Thyroid gland (tissue), 4 donors: ENCODE measurements at regions not wholly inside any gene's neighbourhood (a gene's known extent, or its start where the extent isn't known, plus 50 kb on each side); places are given as distances from the start of the nearest gene placed in this dataset.

Source experiments
- POLR2A ChIP-seq, 2 donors: fragments of 450-650 bp; IDR thresholded peaks; one replicate each; pipeline ENCODE4 v1.6.1; 2017; ENCODE audit warnings: antibody characterized with exemption in 2 of 2, mild to moderate bottlenecking in 2 of 2, moderate library complexity in 1 of 2
- TF ChIP-seq, protein P1 (sequence below), 6 experiments: fragments of 200-600 bp in 3 of 6; fragments of 450-650 bp in 3 of 6; sonication (generic) in 3 of 6; IDR thresholded peaks; one replicate each; pipeline ENCODE4 v1.5.1; 2016 to 2019; ENCODE audit warnings: antibody characterized with exemption in 6 of 6, mild to moderate bottlenecking in 2 of 6, inconsistent platforms in 1 of 6, moderate library complexity in 1 of 6

DNA sequence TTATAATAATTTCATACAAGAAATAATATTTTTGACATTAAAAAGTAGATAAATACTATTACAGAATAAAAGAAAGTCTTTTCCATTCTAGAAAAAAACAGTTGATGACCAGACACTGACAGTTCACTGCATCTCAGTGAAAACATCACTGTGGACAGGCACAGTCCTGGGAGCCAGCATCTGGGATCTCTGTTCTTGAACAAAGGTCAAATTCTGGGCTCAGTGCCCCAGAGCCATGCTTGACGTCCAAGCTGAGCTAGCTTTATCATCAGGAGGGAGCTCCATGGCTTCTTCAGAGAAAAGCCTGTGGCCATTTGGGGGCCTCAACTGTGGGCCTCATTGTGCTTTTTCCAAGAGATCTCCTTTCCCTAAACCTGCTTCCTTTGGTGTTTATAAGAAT lies 86.1 kb upstream of the SRD5A2 start:
- TF ChIP-seq, protein P1, sequence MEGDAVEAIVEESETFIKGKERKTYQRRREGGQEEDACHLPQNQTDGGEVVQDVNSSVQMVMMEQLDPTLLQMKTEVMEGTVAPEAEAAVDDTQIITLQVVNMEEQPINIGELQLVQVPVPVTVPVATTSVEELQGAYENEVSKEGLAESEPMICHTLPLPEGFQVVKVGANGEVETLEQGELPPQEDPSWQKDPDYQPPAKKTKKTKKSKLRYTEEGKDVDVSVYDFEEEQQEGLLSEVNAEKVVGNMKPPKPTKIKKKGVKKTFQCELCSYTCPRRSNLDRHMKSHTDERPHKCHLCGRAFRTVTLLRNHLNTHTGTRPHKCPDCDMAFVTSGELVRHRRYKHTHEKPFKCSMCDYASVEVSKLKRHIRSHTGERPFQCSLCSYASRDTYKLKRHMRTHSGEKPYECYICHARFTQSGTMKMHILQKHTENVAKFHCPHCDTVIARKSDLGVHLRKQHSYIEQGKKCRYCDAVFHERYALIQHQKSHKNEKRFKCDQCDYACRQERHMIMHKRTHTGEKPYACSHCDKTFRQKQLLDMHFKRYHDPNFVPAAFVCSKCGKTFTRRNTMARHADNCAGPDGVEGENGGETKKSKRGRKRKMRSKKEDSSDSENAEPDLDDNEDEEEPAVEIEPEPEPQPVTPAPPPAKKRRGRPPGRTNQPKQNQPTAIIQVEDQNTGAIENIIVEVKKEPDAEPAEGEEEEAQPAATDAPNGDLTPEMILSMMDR (IDR thresholded peaks at IDR 0.05) = no peak
- TF ChIP-seq POLR2A (IDR thresholded peaks at IDR 0.05) = no peak
